ENCODE measurements at regions not wholly inside any gene's neighbourhood (a gene's known extent, or its start where the extent isn't known, plus 50 kb on each side); places are given as distances from the start of the nearest gene placed in this dataset.

DNA sequence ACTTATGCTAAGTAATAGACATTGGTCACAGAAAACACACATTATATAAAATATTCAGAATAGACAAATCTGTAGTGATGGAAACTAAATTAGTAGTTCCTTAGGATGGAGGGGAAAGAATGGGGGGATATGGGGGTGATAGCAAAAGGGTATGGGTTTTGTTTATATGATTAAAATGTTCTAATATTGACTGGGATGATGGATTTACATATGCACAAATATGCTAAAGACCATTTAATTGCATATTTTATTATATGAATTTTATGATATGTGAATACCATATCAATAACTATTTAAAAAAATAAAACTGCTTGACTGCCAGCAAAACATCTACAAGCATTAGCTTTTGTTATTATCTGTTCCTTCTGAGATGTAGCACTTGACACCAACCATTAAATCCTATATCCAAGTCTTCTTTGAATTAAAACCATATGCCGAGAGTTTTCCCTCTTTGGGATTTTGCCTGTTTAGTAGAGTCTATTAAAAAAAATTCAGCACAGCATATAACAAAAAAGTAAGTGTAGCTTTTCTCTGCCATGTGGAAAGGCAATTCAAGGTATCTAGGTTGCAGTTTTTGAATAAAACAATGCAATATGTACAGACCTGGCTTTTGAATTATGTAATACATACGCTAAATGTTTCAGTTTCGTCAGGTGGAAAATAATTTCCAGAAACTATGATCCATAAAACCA lies 2584.1 kb upstream of the PCDH20 start:
- TF ChIP-seq, protein P1, sequence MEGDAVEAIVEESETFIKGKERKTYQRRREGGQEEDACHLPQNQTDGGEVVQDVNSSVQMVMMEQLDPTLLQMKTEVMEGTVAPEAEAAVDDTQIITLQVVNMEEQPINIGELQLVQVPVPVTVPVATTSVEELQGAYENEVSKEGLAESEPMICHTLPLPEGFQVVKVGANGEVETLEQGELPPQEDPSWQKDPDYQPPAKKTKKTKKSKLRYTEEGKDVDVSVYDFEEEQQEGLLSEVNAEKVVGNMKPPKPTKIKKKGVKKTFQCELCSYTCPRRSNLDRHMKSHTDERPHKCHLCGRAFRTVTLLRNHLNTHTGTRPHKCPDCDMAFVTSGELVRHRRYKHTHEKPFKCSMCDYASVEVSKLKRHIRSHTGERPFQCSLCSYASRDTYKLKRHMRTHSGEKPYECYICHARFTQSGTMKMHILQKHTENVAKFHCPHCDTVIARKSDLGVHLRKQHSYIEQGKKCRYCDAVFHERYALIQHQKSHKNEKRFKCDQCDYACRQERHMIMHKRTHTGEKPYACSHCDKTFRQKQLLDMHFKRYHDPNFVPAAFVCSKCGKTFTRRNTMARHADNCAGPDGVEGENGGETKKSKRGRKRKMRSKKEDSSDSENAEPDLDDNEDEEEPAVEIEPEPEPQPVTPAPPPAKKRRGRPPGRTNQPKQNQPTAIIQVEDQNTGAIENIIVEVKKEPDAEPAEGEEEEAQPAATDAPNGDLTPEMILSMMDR (IDR thresholded peaks at IDR 0.05): no peak
- no peak overlapping the region for H3K4me3 ChIP-seq
- no peak for ATAC-seq
- no peaks in the 10 kb centered on the region for H3K36me3 ChIP-seq (ENCODE audit: insufficient read depth in 1 of 2, low read depth in 1 of 2)
- WGBS, 3 donors: 83 to 90% (median 85%) methylated on average over 3 of the region's 3 CpGs
- no peak overlapping the region for H3K27ac ChIP-seq
- no peaks in the 10 kb centered on the region for H3K27me3 ChIP-seq (ENCODE audit: insufficient read depth in 3 of 3, low read length in 2 of 3)
- H3K4me1 ChIP-seq: no peaks in the 10 kb centered on the region
- intact Hi-C loops (cut with DNase I): no loop called here
- DNase-seq: no peak
- no peaks in the 10 kb centered on the region for H3K9me3 ChIP-seq

DNA sequence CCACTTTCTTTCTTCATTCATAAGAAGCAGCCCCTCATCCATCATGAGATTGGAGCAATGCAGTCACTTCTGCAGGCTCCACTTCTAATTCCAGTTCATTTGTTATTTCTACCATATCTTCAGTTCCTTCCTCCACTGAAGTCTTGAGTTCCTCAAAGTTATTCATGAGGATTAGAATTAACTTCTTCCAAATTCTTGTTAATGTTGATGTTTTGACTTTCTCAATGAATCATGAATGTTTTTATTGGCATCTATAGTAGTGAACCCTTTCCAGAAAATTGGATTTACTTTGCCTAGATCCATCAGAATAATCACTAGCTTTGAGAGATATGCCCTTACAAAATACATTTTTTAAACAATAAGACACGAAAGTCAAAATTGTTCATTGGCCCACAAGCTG lies 2567.7 kb upstream of the PCDH20 start:
- DNase-seq (no peak), ATAC-seq (no peak)
- Histone ChIP-seq H3K36me3 (ENCODE audit: insufficient read depth in 1 of 2, low read depth in 1 of 2) (no peaks in the 10 kb centered on the region), H3K4me1 (no peaks in the 10 kb centered on the region), H3K27ac (no peak overlapping the region), H3K27me3 (ENCODE audit: insufficient read depth in 3 of 3, low read length in 2 of 3) (no peaks in the 10 kb centered on the region), H3K9me3 (no peaks in the 10 kb centered on the region), H3K4me3 (no peak overlapping the region)
- intact Hi-C loops (cut with DNase I): no loop called here
- WGBS, 3 donors: 80 to 84% (median 83%) methylated on average over 1 of the region's 1 CpG
- TF ChIP-seq, protein P1 (IDR thresholded peaks at IDR 0.05): no peak

DNA sequence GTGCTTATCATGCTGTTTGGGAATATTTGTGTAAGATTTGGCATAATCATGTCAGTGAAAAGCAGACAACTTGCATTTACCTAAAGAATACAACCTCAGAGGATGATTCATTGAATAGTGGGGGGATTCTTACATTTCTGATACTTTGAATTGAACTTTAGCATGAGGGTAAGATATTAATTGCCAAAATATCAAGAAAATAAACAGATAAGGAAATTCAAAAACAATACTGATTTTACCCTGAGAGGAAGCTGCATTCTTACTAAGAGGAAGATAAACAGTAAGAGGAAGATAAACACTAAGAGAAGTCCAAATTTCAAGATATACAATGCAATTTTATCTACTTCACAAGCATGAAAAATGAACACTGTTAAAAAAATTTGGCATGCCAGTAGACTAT lies 2564.3 kb upstream of the PCDH20 start:
- no peaks in the 10 kb centered on the region for H3K9me3 ChIP-seq
- TF ChIP-seq, protein P1 (IDR thresholded peaks at IDR 0.05): no peak

DNA sequence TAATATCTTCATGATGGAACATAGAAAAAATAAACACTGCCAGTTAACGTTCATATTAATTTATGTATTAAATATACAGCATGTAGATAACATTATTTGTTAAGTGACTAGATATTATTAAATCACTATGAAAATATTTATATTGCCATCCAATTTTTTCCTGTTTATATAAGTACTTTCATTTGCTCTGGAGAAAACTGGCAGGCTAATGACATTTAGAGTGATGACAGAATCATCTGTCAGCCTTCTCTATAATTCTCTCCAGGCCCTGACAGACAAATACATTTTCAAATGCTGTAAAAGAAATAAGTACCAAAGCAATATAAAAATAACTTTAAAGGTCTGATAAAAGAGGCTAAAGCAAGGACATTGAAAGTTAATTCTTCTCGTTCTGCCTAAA lies 2556.7 kb upstream of the PCDH20 start:
- Histone ChIP-seq H3K27me3 (ENCODE audit: insufficient read depth in 3 of 3, low read length in 2 of 3) (no peaks in the 10 kb centered on the region), H3K4me3 (no peak overlapping the region), H3K4me1 (no peaks in the 10 kb centered on the region), H3K27ac (no peak overlapping the region), H3K9me3 (no peaks in the 10 kb centered on the region), H3K36me3 (ENCODE audit: insufficient read depth in 1 of 2, low read depth in 1 of 2) (no peaks in the 10 kb centered on the region)
- DNase-seq: no peak
- ATAC-seq: no peak
- intact Hi-C loops (cut with DNase I): no loop called here
- 77 to 88% (median 81%) methylated on average over 2 of the region's 2 CpGs for WGBS, 3 donors
- TF ChIP-seq, protein P1 (IDR thresholded peaks at IDR 0.05): no peak

More for the DNA sequence above, 2564.3 kb upstream of the PCDH20 start:
- Histone ChIP-seq H3K36me3 (ENCODE audit: insufficient read depth in 1 of 2, low read depth in 1 of 2) (no peaks in the 10 kb centered on the region), H3K27me3 (ENCODE audit: insufficient read depth in 3 of 3, low read length in 2 of 3) (no peaks in the 10 kb centered on the region), H3K4me1 (no peaks in the 10 kb centered on the region), H3K27ac (no peak overlapping the region), H3K4me3 (no peak overlapping the region)
- intact Hi-C loops (cut with DNase I): no loop called here
- DNase-seq (no peak), ATAC-seq (no peak)

DNA sequence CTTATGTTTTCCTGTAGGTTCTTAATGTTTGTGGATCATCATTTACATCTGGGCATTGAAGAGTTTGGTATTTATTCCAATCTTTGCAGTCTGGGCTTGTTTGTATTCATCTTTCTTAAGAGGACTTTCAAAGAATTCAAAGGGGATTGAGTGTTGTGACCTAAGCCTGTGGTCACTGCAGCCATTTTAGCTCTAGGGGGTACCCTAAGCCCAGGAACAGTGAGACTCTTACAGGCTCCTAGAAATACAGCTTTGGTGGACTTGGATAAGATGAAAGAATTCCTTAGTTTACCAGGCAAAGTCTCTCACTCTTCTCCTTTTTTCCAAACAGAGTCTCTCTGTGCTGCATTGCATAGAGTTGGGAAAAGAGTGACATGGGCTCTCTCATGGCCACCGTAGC lies 2539.0 kb upstream of the PCDH20 start:
- Histone ChIP-seq H3K27ac (no peak overlapping the region), H3K4me1 (no peaks in the 10 kb centered on the region), H3K36me3 (ENCODE audit: insufficient read depth in 1 of 2, low read depth in 1 of 2) (no peaks in the 10 kb centered on the region), H3K4me3 (no peak overlapping the region), H3K9me3 (peaks cover 4% of the 10 kb centered on the region), H3K27me3 (ENCODE audit: insufficient read depth in 3 of 3, low read length in 2 of 3) (no peaks in the 10 kb centered on the region)
- 86 to 94% (median 88%) methylated on average over 1 of the region's 1 CpG for WGBS, 3 donors
- TF ChIP-seq, protein P1 (IDR thresholded peaks at IDR 0.05): no peak
- ATAC-seq: no peak
- intact Hi-C loops (cut with DNase I): no loop called here
- no peak for DNase-seq

Data from psoas muscle (tissue), 7 donors.